Caco-2 (cell line): ENCODE measurements at regions not wholly inside any gene's neighbourhood (a gene's known extent, or its start where the extent isn't known, plus 50 kb on each side); places are given as distances from the start of the nearest gene placed in this dataset.

ENCODE experiments used
- BruUV-seq: library from RNA; stranded (reverse); fragments of 400-500 nt; replicated peaks from 2 replicates; lab custom pipeline; 2021; lab: Mats Ljungman, UMichigan
- CTCF ChIA-PET: fragments of 300-600 bp; sonication (Branson Sonifier 250); formaldehyde crosslinking; loops from one replicate; lab custom pipeline; 2022; ENCODE audit warnings: antibody characterized with exemption; lab: Charles Lee
- POLR2A ChIA-PET: fragments of 300-600 bp; sonication (Branson Sonifier 250); formaldehyde crosslinking; loops from one replicate; lab custom pipeline; 2022; ENCODE audit warnings: antibody characterized with exemption; lab: Charles Lee
- DNase-seq, 2 experiments: peaks; one replicate each; pipeline versions ENCODE4 v3.0.0 to v3.0.0-alpha.2; 2020 to 2022
- H3K27me3 ChIP-seq: replicated peaks from 2 replicates; pipeline ENCODE4 v1.6.0; 2011; ENCODE audit warnings: low read length; ENCODE audit not compliant: control insufficient read depth, insufficient read depth
- H3K36me3 ChIP-seq: 2 replicates; pipeline ENCODE4 v1.5.1; 2011; ENCODE audit warnings: low read length; ENCODE audit not compliant: control insufficient read depth, insufficient read depth
- H3K4me1 ChIP-seq: fragments of 250-450 bp; sonication (Bioruptor Pico); 2 replicates; pipeline ENCODE4 v1.5.1; 2020; ENCODE audit warnings: mild to moderate bottlenecking
- H3K4me3 ChIP-seq: 2 replicates; pipeline ENCODE4 v1.5.1; 2011; ENCODE audit warnings: low read depth, mild to moderate bottlenecking, control low read depth, low read length
- H3K9me3 ChIP-seq: fragments of 250-450 bp; sonication (Bioruptor Pico); 2 replicates; pipeline ENCODE4 v1.5.1; 2020; ENCODE audit warnings: mild to moderate bottlenecking, moderate library complexity
- H3K27ac Mint-ChIP-seq: one replicate; pipeline ENCODE4 v1.8.0; 2022; ENCODE audit warnings: mixed read lengths; ENCODE audit not compliant: unreplicated experiment
- H3K27me3 Mint-ChIP-seq: one replicate; pipeline ENCODE4 v1.8.0; 2022; ENCODE audit warnings: mixed read lengths; ENCODE audit not compliant: insufficient read depth, unreplicated experiment
- H3K36me3 Mint-ChIP-seq: one replicate; pipeline ENCODE4 v1.8.0; 2022; ENCODE audit warnings: mild to moderate bottlenecking, mixed read lengths; ENCODE audit not compliant: insufficient read depth, unreplicated experiment
- H3K4me1 Mint-ChIP-seq: one replicate; pipeline ENCODE4 v1.8.0; 2022; ENCODE audit warnings: low read depth, mixed read lengths; ENCODE audit not compliant: unreplicated experiment
- H3K4me3 Mint-ChIP-seq: one replicate; pipeline ENCODE4 v1.8.0; 2022; ENCODE audit warnings: mild to moderate bottlenecking, moderate library complexity, mixed read lengths; ENCODE audit not compliant: unreplicated experiment
- H3K9me3 Mint-ChIP-seq: one replicate; pipeline ENCODE4 v1.8.0; 2022; ENCODE audit warnings: mixed read lengths; ENCODE audit not compliant: unreplicated experiment
- intact Hi-C: fragments of 100-400 bp; cut with micrococcal nuclease; formaldehyde crosslinking; loops from one replicate; pipeline ENCODE4 v1.10.0; 2022; ENCODE audit not compliant: unreplicated experiment
- TF ChIP-seq, protein P1 (sequence below), 2 experiments: fragments of 200-600 bp in 1 of 2; IDR thresholded peaks; 1 replicate in 1 of 2; 2 replicates in 1 of 2; pipeline versions ENCODE4 v1.5.1 to v1.8.0; 2011 to 2022; ENCODE audit warnings: antibody characterized with exemption in 1 of 2, control low read depth in 1 of 2, inconsistent platforms in 1 of 2, low read depth in 1 of 2, low read length in 1 of 2, mild to moderate bottlenecking in 1 of 2, moderate library complexity in 1 of 2; ENCODE audit not compliant: insufficient read depth in 1 of 2, severe bottlenecking in 1 of 2, unreplicated experiment in 1 of 2

GRCh38 chr9:126261584-126262356, 64.9 kb upstream of the MVB12B start:
- H3K4me3 Mint-ChIP-seq: peak overlapping the region; percentile 34
- no peaks in the 10 kb centered on the region for H3K36me3 Mint-ChIP-seq
- H3K36me3 ChIP-seq: no peaks in the 10 kb centered on the region
- no TSS peak for BruUV-seq
- no peaks in the 10 kb centered on the region for H3K4me1 ChIP-seq
- H3K9me3 ChIP-seq: no peaks in the 10 kb centered on the region
- TF ChIP-seq, protein P1, sequence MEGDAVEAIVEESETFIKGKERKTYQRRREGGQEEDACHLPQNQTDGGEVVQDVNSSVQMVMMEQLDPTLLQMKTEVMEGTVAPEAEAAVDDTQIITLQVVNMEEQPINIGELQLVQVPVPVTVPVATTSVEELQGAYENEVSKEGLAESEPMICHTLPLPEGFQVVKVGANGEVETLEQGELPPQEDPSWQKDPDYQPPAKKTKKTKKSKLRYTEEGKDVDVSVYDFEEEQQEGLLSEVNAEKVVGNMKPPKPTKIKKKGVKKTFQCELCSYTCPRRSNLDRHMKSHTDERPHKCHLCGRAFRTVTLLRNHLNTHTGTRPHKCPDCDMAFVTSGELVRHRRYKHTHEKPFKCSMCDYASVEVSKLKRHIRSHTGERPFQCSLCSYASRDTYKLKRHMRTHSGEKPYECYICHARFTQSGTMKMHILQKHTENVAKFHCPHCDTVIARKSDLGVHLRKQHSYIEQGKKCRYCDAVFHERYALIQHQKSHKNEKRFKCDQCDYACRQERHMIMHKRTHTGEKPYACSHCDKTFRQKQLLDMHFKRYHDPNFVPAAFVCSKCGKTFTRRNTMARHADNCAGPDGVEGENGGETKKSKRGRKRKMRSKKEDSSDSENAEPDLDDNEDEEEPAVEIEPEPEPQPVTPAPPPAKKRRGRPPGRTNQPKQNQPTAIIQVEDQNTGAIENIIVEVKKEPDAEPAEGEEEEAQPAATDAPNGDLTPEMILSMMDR (IDR thresholded peaks at IDR 0.05; ENCODE audit: insufficient read depth in 1 of 2, low read depth in 1 of 2, low read length in 1 of 2, severe bottlenecking in 1 of 2, unreplicated experiment in 1 of 2): no peak
- H3K4me1 Mint-ChIP-seq: no peaks in the 10 kb centered on the region
- no peaks in the 10 kb centered on the region for H3K9me3 Mint-ChIP-seq
- peaks cover 34% of the 10 kb centered on the region for H3K27me3 Mint-ChIP-seq
- H3K27me3 ChIP-seq: no peaks in the 10 kb centered on the region
- ChIA-PET POLR2A (no interaction called here), CTCF (interaction anchor here (0.6 kb wide), 1 partner anchor 137 kb away, joined by 3 read pairs; no protein-coding TSS in a partner anchor)
- no peak overlapping the region for H3K4me3 ChIP-seq
- intact Hi-C loops: no loop called here
- no peak for DNase-seq
- H3K27ac Mint-ChIP-seq: no peak overlapping the region

DNA sequence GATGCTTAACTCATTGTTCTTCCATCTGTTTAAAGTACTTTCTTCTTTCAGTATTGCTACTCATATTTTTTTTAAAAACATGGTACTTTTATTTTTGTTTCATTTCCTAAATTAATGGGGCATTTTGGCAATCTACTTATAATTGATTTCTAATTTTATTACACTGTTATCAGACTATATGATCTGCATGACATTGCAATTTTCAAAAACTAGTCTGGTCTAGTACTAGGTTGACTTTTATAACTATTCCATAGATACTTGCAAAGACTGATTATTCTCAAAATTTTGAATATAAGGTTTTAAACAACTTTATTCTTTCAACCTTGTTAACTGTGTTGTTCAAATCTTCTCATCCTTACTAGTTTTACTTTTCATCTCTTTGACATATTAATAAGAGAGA, 63.9 kb upstream of the MVB12B start:
- Mint-ChIP-seq H3K4me3 (no peak overlapping the region), H3K27ac (no peak overlapping the region), H3K27me3 (peaks cover 34% of the 10 kb centered on the region), H3K36me3 (no peaks in the 10 kb centered on the region), H3K4me1 (no peaks in the 10 kb centered on the region), H3K9me3 (no peaks in the 10 kb centered on the region)
- POLR2A ChIA-PET: no interaction called here
- CTCF ChIA-PET: no interaction called here
- H3K36me3 ChIP-seq: no peaks in the 10 kb centered on the region
- no peaks in the 10 kb centered on the region for H3K9me3 ChIP-seq
- TF ChIP-seq, protein P1 (IDR thresholded peaks at IDR 0.05; ENCODE audit: insufficient read depth in 1 of 2, low read depth in 1 of 2, low read length in 1 of 2, severe bottlenecking in 1 of 2, unreplicated experiment in 1 of 2): no peak
- no peaks in the 10 kb centered on the region for H3K4me1 ChIP-seq
- no peaks in the 10 kb centered on the region for H3K27me3 ChIP-seq
- intact Hi-C loops: no loop called here
- H3K4me3 ChIP-seq: no peak overlapping the region
- no TSS peak for BruUV-seq
- DNase-seq: no peak

- Mint-ChIP-seq H3K27ac (no peak overlapping the region), H3K27me3 (peaks cover 4% of the 10 kb centered on the region), H3K4me3 (no peak overlapping the region), H3K36me3 (no peaks in the 10 kb centered on the region), H3K9me3 (peaks cover 9% of the 10 kb centered on the region), H3K4me1 (peaks cover 7% of the 10 kb centered on the region)
- no peaks in the 10 kb centered on the region for H3K36me3 ChIP-seq
- no TSS peak for BruUV-seq
- peaks cover 6% of the 10 kb centered on the region; the same call in 1 of the 2 replicates for H3K9me3 ChIP-seq
- TF ChIP-seq, protein P1 (IDR thresholded peaks at IDR 0.05; ENCODE audit: insufficient read depth in 1 of 2, low read depth in 1 of 2, low read length in 1 of 2, severe bottlenecking in 1 of 2, unreplicated experiment in 1 of 2): no peak
- H3K27me3 ChIP-seq: no peaks in the 10 kb centered on the region
- no peak for DNase-seq
- intact Hi-C loops: no loop called here
- ChIA-PET POLR2A (no interaction called here), CTCF (no interaction called here)
- peaks cover 10% of the 10 kb centered on the region for H3K4me1 ChIP-seq
- H3K4me3 ChIP-seq: no peak overlapping the region
Measured at GRCh38 chr9:126270556-126270955, 56.1 kb upstream of the MVB12B start.
